Caco-2 (cell line): ENCODE measurements at regions not wholly inside any gene's neighbourhood (a gene's known extent, or its start where the extent isn't known, plus 50 kb on each side); places are given as distances from the start of the nearest gene placed in this dataset.
"Not testable (repeated sequence)": the region's sequence is repeated elsewhere in the genome, so short reads cannot be mapped to it uniquely, and the experiment has no call there.

Source experiments
- BruUV-seq: library from RNA; stranded (reverse); fragments of 400-500 nt; replicated peaks from 2 replicates; lab custom pipeline; 2021; lab: Mats Ljungman, UMichigan
- CTCF ChIA-PET: fragments of 300-600 bp; sonication (Branson Sonifier 250); formaldehyde crosslinking; loops from one replicate; lab custom pipeline; 2022; ENCODE audit warnings: antibody characterized with exemption; lab: Charles Lee
- POLR2A ChIA-PET: fragments of 300-600 bp; sonication (Branson Sonifier 250); formaldehyde crosslinking; loops from one replicate; lab custom pipeline; 2022; ENCODE audit warnings: antibody characterized with exemption; lab: Charles Lee
- DNase-seq, 2 experiments: peaks; one replicate each; pipeline versions ENCODE4 v3.0.0 to v3.0.0-alpha.2; 2020 to 2022
- H3K27me3 ChIP-seq: replicated peaks from 2 replicates; pipeline ENCODE4 v1.6.0; 2011; ENCODE audit warnings: low read length; ENCODE audit not compliant: control insufficient read depth, insufficient read depth
- H3K36me3 ChIP-seq: 2 replicates; pipeline ENCODE4 v1.5.1; 2011; ENCODE audit warnings: low read length; ENCODE audit not compliant: control insufficient read depth, insufficient read depth
- H3K4me1 ChIP-seq: fragments of 250-450 bp; sonication (Bioruptor Pico); 2 replicates; pipeline ENCODE4 v1.5.1; 2020; ENCODE audit warnings: mild to moderate bottlenecking
- H3K4me3 ChIP-seq: 2 replicates; pipeline ENCODE4 v1.5.1; 2011; ENCODE audit warnings: low read depth, mild to moderate bottlenecking, control low read depth, low read length
- H3K9me3 ChIP-seq: fragments of 250-450 bp; sonication (Bioruptor Pico); 2 replicates; pipeline ENCODE4 v1.5.1; 2020; ENCODE audit warnings: mild to moderate bottlenecking, moderate library complexity
- H3K27ac Mint-ChIP-seq: one replicate; pipeline ENCODE4 v1.8.0; 2022; ENCODE audit warnings: mixed read lengths; ENCODE audit not compliant: unreplicated experiment
- H3K27me3 Mint-ChIP-seq: one replicate; pipeline ENCODE4 v1.8.0; 2022; ENCODE audit warnings: mixed read lengths; ENCODE audit not compliant: insufficient read depth, unreplicated experiment
- H3K36me3 Mint-ChIP-seq: one replicate; pipeline ENCODE4 v1.8.0; 2022; ENCODE audit warnings: mild to moderate bottlenecking, mixed read lengths; ENCODE audit not compliant: insufficient read depth, unreplicated experiment
- H3K4me1 Mint-ChIP-seq: one replicate; pipeline ENCODE4 v1.8.0; 2022; ENCODE audit warnings: low read depth, mixed read lengths; ENCODE audit not compliant: unreplicated experiment
- H3K4me3 Mint-ChIP-seq: one replicate; pipeline ENCODE4 v1.8.0; 2022; ENCODE audit warnings: mild to moderate bottlenecking, moderate library complexity, mixed read lengths; ENCODE audit not compliant: unreplicated experiment
- H3K9me3 Mint-ChIP-seq: one replicate; pipeline ENCODE4 v1.8.0; 2022; ENCODE audit warnings: mixed read lengths; ENCODE audit not compliant: unreplicated experiment
- intact Hi-C: fragments of 100-400 bp; cut with micrococcal nuclease; formaldehyde crosslinking; loops from one replicate; pipeline ENCODE4 v1.10.0; 2022; ENCODE audit not compliant: unreplicated experiment
- TF ChIP-seq, protein P1 (sequence below), 2 experiments: fragments of 200-600 bp in 1 of 2; IDR thresholded peaks; 1 replicate in 1 of 2; 2 replicates in 1 of 2; pipeline versions ENCODE4 v1.5.1 to v1.8.0; 2011 to 2022; ENCODE audit warnings: antibody characterized with exemption in 1 of 2, control low read depth in 1 of 2, inconsistent platforms in 1 of 2, low read depth in 1 of 2, low read length in 1 of 2, mild to moderate bottlenecking in 1 of 2, moderate library complexity in 1 of 2; ENCODE audit not compliant: insufficient read depth in 1 of 2, severe bottlenecking in 1 of 2, unreplicated experiment in 1 of 2

DNA sequence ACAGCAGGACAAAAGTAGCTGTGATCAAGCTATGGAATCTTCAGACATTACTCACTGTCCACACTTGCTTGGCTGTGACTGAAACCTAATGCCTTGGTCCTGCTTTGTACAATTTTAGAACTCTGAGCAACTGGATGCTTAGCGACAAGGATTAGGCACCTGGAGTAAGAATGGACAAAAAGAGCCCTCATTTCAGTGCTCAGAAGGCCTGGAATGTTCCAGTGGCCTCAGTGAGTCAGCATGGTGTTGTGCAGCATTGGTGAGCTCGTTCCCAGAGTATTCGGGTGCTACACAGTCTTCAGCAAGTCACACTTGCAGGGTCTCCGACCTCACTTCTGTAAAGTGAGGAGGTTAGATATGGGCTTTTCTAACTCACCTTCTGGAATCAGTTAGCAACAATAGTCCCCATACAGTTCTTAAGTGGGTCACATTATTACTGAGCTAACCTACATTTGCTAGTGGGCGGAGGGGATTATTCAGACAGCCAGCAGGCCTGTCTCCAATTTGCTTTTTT is 108.0 kb upstream of the MDM1 start:
- peaks cover 15% of the 10 kb centered on the region for H3K4me1 ChIP-seq
- peaks cover 17% of the 10 kb centered on the region for H3K9me3 Mint-ChIP-seq
- ChIA-PET CTCF (interaction anchor here (0.6 to 0.8 kb wide), 3 partner anchors 81 to 165 kb away, joined by 4 to 6 read pairs (median 4); no protein-coding TSS in a partner anchor), POLR2A (interaction anchor here (1.0 kb wide), 2 partner anchors 11 to 170 kb away, joined by 3 to 10 read pairs; partner anchors contain the start of gene RAP1B)
- H3K4me3 Mint-ChIP-seq: no peak overlapping the region
- peaks cover 15% of the 10 kb centered on the region for H3K36me3 Mint-ChIP-seq
- no peak for DNase-seq
- H3K27ac Mint-ChIP-seq: peak overlapping the region; percentile 56
- H3K9me3 ChIP-seq: peaks cover 14% of the 10 kb centered on the region
- TF ChIP-seq, protein P1, sequence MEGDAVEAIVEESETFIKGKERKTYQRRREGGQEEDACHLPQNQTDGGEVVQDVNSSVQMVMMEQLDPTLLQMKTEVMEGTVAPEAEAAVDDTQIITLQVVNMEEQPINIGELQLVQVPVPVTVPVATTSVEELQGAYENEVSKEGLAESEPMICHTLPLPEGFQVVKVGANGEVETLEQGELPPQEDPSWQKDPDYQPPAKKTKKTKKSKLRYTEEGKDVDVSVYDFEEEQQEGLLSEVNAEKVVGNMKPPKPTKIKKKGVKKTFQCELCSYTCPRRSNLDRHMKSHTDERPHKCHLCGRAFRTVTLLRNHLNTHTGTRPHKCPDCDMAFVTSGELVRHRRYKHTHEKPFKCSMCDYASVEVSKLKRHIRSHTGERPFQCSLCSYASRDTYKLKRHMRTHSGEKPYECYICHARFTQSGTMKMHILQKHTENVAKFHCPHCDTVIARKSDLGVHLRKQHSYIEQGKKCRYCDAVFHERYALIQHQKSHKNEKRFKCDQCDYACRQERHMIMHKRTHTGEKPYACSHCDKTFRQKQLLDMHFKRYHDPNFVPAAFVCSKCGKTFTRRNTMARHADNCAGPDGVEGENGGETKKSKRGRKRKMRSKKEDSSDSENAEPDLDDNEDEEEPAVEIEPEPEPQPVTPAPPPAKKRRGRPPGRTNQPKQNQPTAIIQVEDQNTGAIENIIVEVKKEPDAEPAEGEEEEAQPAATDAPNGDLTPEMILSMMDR (IDR thresholded peaks at IDR 0.05; ENCODE audit: insufficient read depth in 1 of 2, low read depth in 1 of 2, low read length in 1 of 2, severe bottlenecking in 1 of 2, unreplicated experiment in 1 of 2): no peak
- intact Hi-C loops: no loop called here
- no peaks in the 10 kb centered on the region for H3K27me3 Mint-ChIP-seq
- no peak overlapping the region for H3K4me3 ChIP-seq
- H3K36me3 ChIP-seq: no peaks in the 10 kb centered on the region
- H3K4me1 Mint-ChIP-seq: peaks cover 43% of the 10 kb centered on the region
- H3K27me3 ChIP-seq: no peaks in the 10 kb centered on the region
- BruUV-seq: no TSS peak

DNA sequence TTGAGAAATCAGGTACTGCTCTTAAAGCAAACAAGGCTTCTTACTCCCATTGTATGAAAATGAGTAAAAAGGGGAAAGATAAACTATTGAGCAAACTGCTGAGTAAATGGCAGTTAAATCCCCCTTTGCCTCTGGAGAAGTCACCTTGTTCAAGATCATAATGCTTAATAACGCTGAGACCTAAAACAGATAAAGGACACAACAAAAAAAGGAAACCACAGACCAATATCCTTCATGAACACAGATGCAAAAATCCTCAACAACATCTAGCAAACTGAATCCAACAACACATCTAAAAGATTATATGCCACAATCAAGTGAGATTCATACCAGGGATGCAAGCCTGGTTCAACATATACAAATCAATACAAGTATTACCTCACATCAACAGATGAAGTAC is 109.0 kb upstream of the MDM1 start:
- peak overlapping the region; percentile 10 for H3K4me3 Mint-ChIP-seq
- ChIA-PET CTCF (no interaction called here), POLR2A (no interaction called here)
- no peak for DNase-seq
- H3K4me3 ChIP-seq: no peak overlapping the region
- H3K27me3 Mint-ChIP-seq: no peaks in the 10 kb centered on the region
- H3K27ac Mint-ChIP-seq: peak overlapping the region; percentile 67
- no peaks in the 10 kb centered on the region for H3K36me3 ChIP-seq
- H3K9me3 Mint-ChIP-seq: peaks cover 9% of the 10 kb centered on the region
- BruUV-seq: no TSS peak
- peaks cover 15% of the 10 kb centered on the region for H3K36me3 Mint-ChIP-seq
- peaks cover 23% of the 10 kb centered on the region for H3K4me1 ChIP-seq
- no peaks in the 10 kb centered on the region for H3K27me3 ChIP-seq
- H3K9me3 ChIP-seq: peaks cover 9% of the 10 kb centered on the region
- intact Hi-C loops: no loop called here
- TF ChIP-seq, protein P1 (IDR thresholded peaks at IDR 0.05; ENCODE audit: insufficient read depth in 1 of 2, low read depth in 1 of 2, low read length in 1 of 2, severe bottlenecking in 1 of 2, unreplicated experiment in 1 of 2): no peak
- peaks cover 41% of the 10 kb centered on the region for H3K4me1 Mint-ChIP-seq

DNA sequence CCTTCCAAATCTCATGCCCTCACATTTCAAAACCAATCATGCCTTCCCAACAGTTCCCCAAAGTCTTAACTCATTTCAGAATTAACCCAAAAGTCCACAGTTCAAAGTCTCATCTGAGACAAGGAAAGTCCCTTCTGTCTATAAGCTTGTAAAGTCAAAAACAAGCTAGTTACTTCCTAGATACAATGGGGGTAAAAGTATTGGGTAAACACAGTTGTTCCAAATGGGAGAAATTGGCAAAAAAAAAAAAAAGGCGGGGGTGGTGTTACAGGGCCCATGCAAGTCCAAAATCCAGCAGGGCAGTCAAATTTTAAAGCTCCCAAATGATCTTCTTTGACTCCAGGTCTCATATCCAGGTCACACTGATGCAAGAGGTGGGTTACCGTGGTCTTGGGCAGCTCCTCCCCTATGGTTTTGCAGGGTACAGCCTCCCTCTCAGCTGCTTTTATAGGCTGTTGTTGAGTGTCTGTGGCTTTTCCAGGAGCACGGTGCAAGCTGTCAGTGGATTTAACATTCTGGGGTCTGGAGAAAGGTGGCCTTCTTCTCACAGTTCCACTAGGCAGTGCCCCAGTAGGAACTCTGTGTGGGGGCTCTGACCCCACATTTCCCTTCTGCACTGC is 110.3 kb upstream of the MDM1 start:
- H3K4me3 ChIP-seq, BruUV-seq, H3K36me3 ChIP-seq, H3K9me3 ChIP-seq, H3K27me3 Mint-ChIP-seq, H3K9me3 Mint-ChIP-seq, DNase-seq, H3K36me3 Mint-ChIP-seq, H3K4me3 Mint-ChIP-seq, H3K27me3 ChIP-seq, intact Hi-C loops: not testable (repeated sequence)
- ChIA-PET POLR2A (interaction anchor here (0.7 kb wide), 1 partner anchor 40 kb away, joined by 9 read pairs; no protein-coding TSS in a partner anchor), CTCF (interaction anchor here (0.7 kb wide), 1 partner anchor 122 kb away, joined by 3 read pairs; no protein-coding TSS in a partner anchor)
- peaks cover 33% of the 10 kb centered on the region for H3K4me1 ChIP-seq
- Mint-ChIP-seq H3K27ac (peak overlapping the region; percentile 67), H3K4me1 (peaks cover 38% of the 10 kb centered on the region)

DNA sequence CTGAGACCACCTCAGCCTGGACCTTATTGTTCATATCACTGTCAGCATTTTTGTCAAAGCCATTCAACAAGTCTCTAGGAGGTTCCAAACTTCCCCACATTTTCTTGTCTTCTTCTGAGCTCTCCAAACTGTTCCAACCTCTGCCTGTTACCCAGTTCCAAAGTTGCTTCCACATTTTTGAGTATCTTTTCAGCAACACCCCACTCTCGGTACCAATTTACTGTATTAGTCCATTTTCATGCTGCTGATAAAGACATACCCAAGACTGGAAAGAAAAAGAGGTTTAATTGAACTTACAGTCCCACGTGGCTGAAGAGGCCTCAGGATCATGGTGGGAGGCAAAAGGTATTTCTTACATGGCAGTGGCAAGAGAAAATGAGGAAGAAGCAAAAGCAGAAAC is 111.5 kb upstream of the MDM1 start:
- H3K4me3 ChIP-seq, H3K36me3 ChIP-seq, H3K36me3 Mint-ChIP-seq, H3K9me3 ChIP-seq, BruUV-seq, intact Hi-C loops, H3K27me3 ChIP-seq, H3K27me3 Mint-ChIP-seq, H3K4me3 Mint-ChIP-seq, POLR2A ChIA-PET, DNase-seq, CTCF ChIA-PET, H3K9me3 Mint-ChIP-seq: not testable (repeated sequence)
- peaks cover 45% of the 10 kb centered on the region for H3K4me1 Mint-ChIP-seq
- H3K27ac Mint-ChIP-seq: peak overlapping the region; percentile 63
- H3K4me1 ChIP-seq: peaks cover 35% of the 10 kb centered on the region
